ENCODE measurements at regions not wholly inside any gene's neighbourhood (a gene's known extent, or its start where the extent isn't known, plus 50 kb on each side); places are given as distances from the start of the nearest gene placed in this dataset.

DNA sequence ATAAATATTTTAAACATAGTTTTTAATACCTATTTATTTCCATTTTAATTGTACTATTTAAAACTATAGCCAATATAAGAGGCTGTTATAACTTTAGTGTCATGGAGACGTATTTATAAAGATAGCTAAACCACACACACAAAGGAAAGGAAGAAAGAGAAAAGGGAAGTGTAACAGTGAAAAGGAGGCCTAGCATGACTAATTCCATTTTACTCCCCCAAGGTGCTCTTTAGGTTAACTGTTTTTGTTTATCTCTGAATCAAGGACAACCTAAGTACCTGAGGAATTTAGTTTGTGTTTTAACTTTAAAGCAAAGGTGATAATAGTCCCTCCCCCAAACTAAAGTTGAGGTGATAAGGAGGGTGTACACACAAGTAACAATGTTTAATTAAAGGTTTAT is 1188.9 kb upstream of the C9orf72 start:
- H3K9ac ChIP-seq (ENCODE audit: extremely low read depth, insufficient read length, low read length): no peak overlapping the region

More for the DNA sequence above, 1188.9 kb upstream of the C9orf72 start:
- Histone ChIP-seq H4K91ac (ENCODE audit: insufficient read length, low read depth, low read length) (no peak overlapping the region), H2BK120ac (ENCODE audit: low read depth, low read length, poor library complexity, severe bottlenecking) (no peak overlapping the region), H3T11ph (ENCODE audit: low read length) (no peak overlapping the region), H2AFZ (ENCODE audit: low read length) (no peak overlapping the region), H2AK5ac (ENCODE audit: insufficient read length, low read length) (no peak overlapping the region), H3K23me2 (ENCODE audit: insufficient read length, low read depth, low read length, poor library complexity, severe bottlenecking) (no peaks in the 10 kb centered on the region), H2BK5ac (ENCODE audit: insufficient read length, low read length) (no peak overlapping the region), H3K9me3 (ENCODE audit: control insufficient read depth, low read depth, low read length) (no peaks in the 10 kb centered on the region), H3K23ac (ENCODE audit: insufficient read length, low read depth, low read length) (no peak overlapping the region), H3K27ac (ENCODE audit: insufficient read length, low read depth, low read length) (no peak overlapping the region), H3K27me3 (ENCODE audit: insufficient read depth, low read length) (no peaks in the 10 kb centered on the region), H3K14ac (ENCODE audit: insufficient read depth, low read length) (no peak overlapping the region), H3K4ac (ENCODE audit: low read depth, low read length) (no peak overlapping the region), H4K20me1 (ENCODE audit: control insufficient read depth, insufficient read depth, insufficient read length) (no peaks in the 10 kb centered on the region), H3K79me1 (ENCODE audit: insufficient read depth, low read depth, low read length, poor library complexity, severe bottlenecking) (no peaks in the 10 kb centered on the region), H3K79me2 (ENCODE audit: insufficient read depth, low read length) (no peaks in the 10 kb centered on the region), H2BK20ac (ENCODE audit: low read depth, low read length, poor library complexity, severe bottlenecking) (no peak overlapping the region), H4K5ac (ENCODE audit: insufficient read length, low read depth, low read length) (no peak overlapping the region), H4K8ac (replicated peaks; ENCODE audit: insufficient read length, low read depth, low read length) (no peak overlapping the region), H3K4me1 (ENCODE audit: insufficient read depth, low read length) (no peaks in the 10 kb centered on the region; the same call in 1 of the 2 replicates), H3K4me2 (ENCODE audit: insufficient read depth, insufficient read length, low read length) (no peak overlapping the region), H2BK12ac (ENCODE audit: insufficient read length, low read depth, low read length) (no peak overlapping the region), H3K56ac (ENCODE audit: insufficient read length, low read depth, low read length) (no peak overlapping the region), H2BK15ac (ENCODE audit: low read depth, low read length) (no peak overlapping the region), H3K18ac (ENCODE audit: insufficient read length, low read depth, low read length) (no peak overlapping the region)
- H3K4me3 Mint-ChIP-seq: no peak overlapping the region
- H3K27me3 Mint-ChIP-seq (ENCODE audit: low read depth): no peaks in the 10 kb centered on the region
- peaks cover 0 to 8% (median 0%) of the 10 kb centered on the region in 3 experiments; a peak in 3 of 7 replicates for H3K36me3 Mint-ChIP-seq (ENCODE audit: insufficient read depth in 1 of 3, low read depth in 3 of 3)
- peaks cover 16 to 21% of the 10 kb centered on the region in 2 experiments for H3K4me1 Mint-ChIP-seq
- WGBS (ENCODE audit: extremely low coverage, insufficient read length, low lambda C conversion rate): no CpG with 5 or more reads among the region's 1 CpG
- H3K27ac Mint-ChIP-seq: peak overlapping the region in 1 of 3 experiments; percentile 73; a peak in 2 of 7 replicates
- H3K9me3 Mint-ChIP-seq: peaks cover 2 to 6% of the 10 kb centered on the region in 2 experiments; a peak in 3 of 5 replicates
- TF ChIP-seq, protein P1, sequence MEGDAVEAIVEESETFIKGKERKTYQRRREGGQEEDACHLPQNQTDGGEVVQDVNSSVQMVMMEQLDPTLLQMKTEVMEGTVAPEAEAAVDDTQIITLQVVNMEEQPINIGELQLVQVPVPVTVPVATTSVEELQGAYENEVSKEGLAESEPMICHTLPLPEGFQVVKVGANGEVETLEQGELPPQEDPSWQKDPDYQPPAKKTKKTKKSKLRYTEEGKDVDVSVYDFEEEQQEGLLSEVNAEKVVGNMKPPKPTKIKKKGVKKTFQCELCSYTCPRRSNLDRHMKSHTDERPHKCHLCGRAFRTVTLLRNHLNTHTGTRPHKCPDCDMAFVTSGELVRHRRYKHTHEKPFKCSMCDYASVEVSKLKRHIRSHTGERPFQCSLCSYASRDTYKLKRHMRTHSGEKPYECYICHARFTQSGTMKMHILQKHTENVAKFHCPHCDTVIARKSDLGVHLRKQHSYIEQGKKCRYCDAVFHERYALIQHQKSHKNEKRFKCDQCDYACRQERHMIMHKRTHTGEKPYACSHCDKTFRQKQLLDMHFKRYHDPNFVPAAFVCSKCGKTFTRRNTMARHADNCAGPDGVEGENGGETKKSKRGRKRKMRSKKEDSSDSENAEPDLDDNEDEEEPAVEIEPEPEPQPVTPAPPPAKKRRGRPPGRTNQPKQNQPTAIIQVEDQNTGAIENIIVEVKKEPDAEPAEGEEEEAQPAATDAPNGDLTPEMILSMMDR (conservative IDR thresholded peaks at IDR 0.05): no peak
- no peak for DNase-seq

All from H9 (cell line).